ENCODE measurements at regions not wholly inside any gene's neighbourhood (a gene's known extent, or its start where the extent isn't known, plus 50 kb on each side); places are given as distances from the start of the nearest gene placed in this dataset.

DNA sequence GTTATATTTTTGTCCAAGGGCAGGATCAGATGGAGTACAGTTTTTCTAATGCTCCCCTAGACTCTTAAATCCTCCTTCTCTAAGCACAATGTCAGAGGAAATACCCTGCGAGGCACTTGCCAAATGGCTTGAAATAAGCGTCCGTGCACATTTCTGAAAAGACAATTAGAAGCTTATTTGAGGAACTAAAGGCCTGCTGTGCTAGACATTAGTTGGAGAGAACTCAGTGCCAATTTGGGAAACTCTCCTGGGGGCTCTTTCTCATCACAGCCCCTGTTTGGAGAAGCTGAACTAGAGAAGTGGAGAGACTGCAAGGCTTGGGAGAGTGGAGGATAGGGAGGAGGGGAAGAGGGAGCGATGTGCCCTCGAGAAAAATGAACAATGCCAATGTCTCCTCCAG is 247.6 kb upstream of the C2CD4B start:
- TF ChIP-seq, protein P1, sequence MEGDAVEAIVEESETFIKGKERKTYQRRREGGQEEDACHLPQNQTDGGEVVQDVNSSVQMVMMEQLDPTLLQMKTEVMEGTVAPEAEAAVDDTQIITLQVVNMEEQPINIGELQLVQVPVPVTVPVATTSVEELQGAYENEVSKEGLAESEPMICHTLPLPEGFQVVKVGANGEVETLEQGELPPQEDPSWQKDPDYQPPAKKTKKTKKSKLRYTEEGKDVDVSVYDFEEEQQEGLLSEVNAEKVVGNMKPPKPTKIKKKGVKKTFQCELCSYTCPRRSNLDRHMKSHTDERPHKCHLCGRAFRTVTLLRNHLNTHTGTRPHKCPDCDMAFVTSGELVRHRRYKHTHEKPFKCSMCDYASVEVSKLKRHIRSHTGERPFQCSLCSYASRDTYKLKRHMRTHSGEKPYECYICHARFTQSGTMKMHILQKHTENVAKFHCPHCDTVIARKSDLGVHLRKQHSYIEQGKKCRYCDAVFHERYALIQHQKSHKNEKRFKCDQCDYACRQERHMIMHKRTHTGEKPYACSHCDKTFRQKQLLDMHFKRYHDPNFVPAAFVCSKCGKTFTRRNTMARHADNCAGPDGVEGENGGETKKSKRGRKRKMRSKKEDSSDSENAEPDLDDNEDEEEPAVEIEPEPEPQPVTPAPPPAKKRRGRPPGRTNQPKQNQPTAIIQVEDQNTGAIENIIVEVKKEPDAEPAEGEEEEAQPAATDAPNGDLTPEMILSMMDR (optimal IDR thresholded peaks at IDR 0.05 in 1 of 3, IDR thresholded peaks at IDR 0.05 in 1 of 3, conservative IDR thresholded peaks at IDR 0.05 in 1 of 3; ENCODE audit: extremely low read depth in 1 of 3, insufficient read depth in 2 of 3, low read length in 3 of 3) = no peak
- TF ChIP-seq EZH2 (IDR thresholded peaks at IDR 0.05; ENCODE audit: low read length) = no peak
- Histone ChIP-seq H3K4me3 (ENCODE audit: control insufficient read depth in 2 of 3, extremely low read depth in 1 of 3, insufficient read depth in 2 of 3, low read depth in 1 of 3, low read length in 3 of 3) (no peak overlapping the region), H3K36me3 (ENCODE audit: control insufficient read depth in 2 of 2, extremely low read depth in 1 of 2, insufficient read depth in 2 of 2, low read length in 2 of 2) (no peaks in the 10 kb centered on the region), H3K4me1 (ENCODE audit: control insufficient read depth, extremely low read depth, insufficient read depth, low read length) (no peaks in the 10 kb centered on the region), H3K27me3 (ENCODE audit: control insufficient read depth, extremely low read depth, insufficient read depth, low read length) (no peaks in the 10 kb centered on the region), H3K9me1 (ENCODE audit: control insufficient read depth, extremely low read depth, insufficient read depth, low read length) (no peaks in the 10 kb centered on the region), H3K79me2 (ENCODE audit: control insufficient read depth, insufficient read depth, low read length) (no peaks in the 10 kb centered on the region), H3K4me2 (ENCODE audit: control insufficient read depth, extremely low read depth, insufficient read depth, low read depth, low read length) (no peak overlapping the region), H2AFZ (ENCODE audit: control insufficient read depth, low read length) (no peak overlapping the region), H4K20me1 (ENCODE audit: control insufficient read depth, extremely low read depth, insufficient read depth, low read length) (no peaks in the 10 kb centered on the region), H3K9ac (ENCODE audit: control insufficient read depth, extremely low read depth, insufficient read depth, low read length) (no peak overlapping the region), H3K27ac (ENCODE audit: control insufficient read depth, insufficient read depth, low read length) (no peak overlapping the region), H3K9me3 (ENCODE audit: control insufficient read depth, low read depth, low read length) (no peaks in the 10 kb centered on the region)
- no peak for DNase-seq (ENCODE audit: low read depth, low spot score)
- FAIRE-seq = no peak
- dilution Hi-C loops (cut with MboI; ENCODE audit: extremely low pct_ligation_motif_present, low sequenced_read_pairs) = no loop called here

DNA sequence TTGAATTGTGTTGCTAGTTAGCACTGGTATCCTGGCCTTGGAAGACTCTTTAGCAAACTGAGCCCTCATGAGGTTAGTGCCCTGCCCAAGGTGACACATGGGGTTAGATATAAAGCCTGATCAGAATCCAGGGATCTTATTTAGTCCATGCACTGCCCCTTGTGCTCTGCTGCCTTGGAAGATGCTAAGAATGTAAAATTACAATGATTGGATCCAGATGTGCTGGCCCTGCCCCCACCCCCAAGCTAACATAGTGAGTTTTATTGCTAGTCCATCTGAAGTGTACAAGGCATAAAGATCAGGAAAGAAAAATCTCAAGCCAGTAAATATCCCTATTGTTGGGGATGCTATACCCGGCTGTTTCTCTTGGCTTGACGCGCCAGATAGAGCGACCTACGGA is 248.1 kb upstream of the C2CD4B start:
- Histone ChIP-seq H3K9me3 (ENCODE audit: control insufficient read depth, low read depth, low read length) (no peaks in the 10 kb centered on the region), H3K4me3 (ENCODE audit: control insufficient read depth in 2 of 3, extremely low read depth in 1 of 3, insufficient read depth in 2 of 3, low read depth in 1 of 3, low read length in 3 of 3) (no peak overlapping the region), H2AFZ (ENCODE audit: control insufficient read depth, low read length) (no peak overlapping the region), H3K27ac (ENCODE audit: control insufficient read depth, insufficient read depth, low read length) (no peak overlapping the region), H3K4me1 (ENCODE audit: control insufficient read depth, extremely low read depth, insufficient read depth, low read length) (no peaks in the 10 kb centered on the region), H3K4me2 (ENCODE audit: control insufficient read depth, extremely low read depth, insufficient read depth, low read depth, low read length) (no peak overlapping the region), H3K9ac (ENCODE audit: control insufficient read depth, extremely low read depth, insufficient read depth, low read length) (no peak overlapping the region), H3K27me3 (ENCODE audit: control insufficient read depth, extremely low read depth, insufficient read depth, low read length) (no peaks in the 10 kb centered on the region), H3K36me3 (ENCODE audit: control insufficient read depth in 2 of 2, extremely low read depth in 1 of 2, insufficient read depth in 2 of 2, low read length in 2 of 2) (no peaks in the 10 kb centered on the region), H4K20me1 (ENCODE audit: control insufficient read depth, extremely low read depth, insufficient read depth, low read length) (no peaks in the 10 kb centered on the region), H3K79me2 (ENCODE audit: control insufficient read depth, insufficient read depth, low read length) (no peaks in the 10 kb centered on the region), H3K9me1 (ENCODE audit: control insufficient read depth, extremely low read depth, insufficient read depth, low read length) (no peaks in the 10 kb centered on the region)
- dilution Hi-C loops (cut with MboI; ENCODE audit: extremely low pct_ligation_motif_present, low sequenced_read_pairs) = no loop called here
- no peak for FAIRE-seq
- no peak for DNase-seq (ENCODE audit: low read depth, low spot score)
- TF ChIP-seq, protein P1 (optimal IDR thresholded peaks at IDR 0.05 in 1 of 3, IDR thresholded peaks at IDR 0.05 in 1 of 3, conservative IDR thresholded peaks at IDR 0.05 in 1 of 3; ENCODE audit: extremely low read depth in 1 of 3, insufficient read depth in 2 of 3, low read length in 3 of 3) = no peak
- no peak for TF ChIP-seq EZH2 (IDR thresholded peaks at IDR 0.05; ENCODE audit: low read length)

Data from keratinocyte (primary cell).